Inflammatory macrophage treated with lipopolysaccharide for 1 hour (primary cell): ENCODE measurements at regions not wholly inside any gene's neighbourhood (a gene's known extent, or its start where the extent isn't known, plus 50 kb on each side); places are given as distances from the start of the nearest gene placed in this dataset.
"Not testable (repeated sequence)": the region's sequence is repeated elsewhere in the genome, so short reads cannot be mapped to it uniquely, and the experiment has no call there.

Experiments used
- DNase-seq, 2 donors: peaks; one replicate each; pipeline ENCODE4 v3.0.0-alpha.2; 2020 to 2022

- no peak for DNase-seq
Measured at GRCh38 chr12:113561068-113561780, 89.6 kb upstream of the LHX5 start.

- no peak for DNase-seq
Measured at GRCh38 chr12:113559466-113559865, 87.8 kb upstream of the LHX5 start.

GRCh38 chr12:113555226-113555625 lies 83.6 kb upstream of the LHX5 start:
- no peak for DNase-seq

- no peak for DNase-seq
Measured at GRCh38 chr12:113552760-113553159, 81.1 kb upstream of the LHX5 start.

- no peak for DNase-seq
Measured at GRCh38 chr12:113551563-113551962, 79.9 kb upstream of the LHX5 start.

GRCh38 chr12:113548467-113548866 lies 76.8 kb upstream of the LHX5 start:
- DNase-seq = no peak

GRCh38 chr12:113546916-113547863 lies 75.5 kb upstream of the LHX5 start:
- no peak for DNase-seq

- DNase-seq = no peak
Measured at GRCh38 chr12:113537751-113538087, 66.0 kb upstream of the LHX5 start.

- DNase-seq = no peak
Measured at GRCh38 chr12:113537046-113537750, 65.5 kb upstream of the LHX5 start.

GRCh38 chr12:113535100-113535499 lies 63.4 kb upstream of the LHX5 start:
- DNase-seq = no peak

GRCh38 chr12:113534555-113534954 lies 62.9 kb upstream of the LHX5 start:
- DNase-seq = no peak

GRCh38 chr12:113533842-113534375 lies 62.2 kb upstream of the LHX5 start:
- DNase-seq = no peak

- no peak for DNase-seq
Measured at GRCh38 chr12:113532292-113532691, 60.6 kb upstream of the LHX5 start.

GRCh38 chr12:113531073-113531472 lies 59.4 kb upstream of the LHX5 start:
- not testable (repeated sequence) for DNase-seq

- DNase-seq = no peak
Measured at GRCh38 chr12:113528606-113529293, 57.1 kb upstream of the LHX5 start.

- DNase-seq = no peak
Measured at GRCh38 chr12:113525066-113525465, 53.4 kb upstream of the LHX5 start.

GRCh38 chr12:113524495-113524894 lies 52.8 kb upstream of the LHX5 start:
- no peak for DNase-seq

GRCh38 chr12:113521708-113522107 lies 50.0 kb upstream of the LHX5 start:
- DNase-seq = no peak
